IPS-NIHi7 (cell line): ENCODE measurements at regions not wholly inside any gene's neighbourhood (a gene's known extent, or its start where the extent isn't known, plus 50 kb on each side); places are given as distances from the start of the nearest gene placed in this dataset.

ENCODE experiments used
- DNase-seq: peaks from one replicate; pipeline ENCODE4 v3.0.0; 2012; ENCODE audit warnings: mixed read lengths; ENCODE audit errors: extremely low spot score

- no peak for DNase-seq
Observed at GRCh38 chr2:174668075-174668474, 70.5 kb upstream of the WIPF1 start.

GRCh38 chr2:174667250-174667860 lies 69.8 kb upstream of the WIPF1 start:
- peak; percentile 61 for DNase-seq

GRCh38 chr2:174666845-174667244 lies 69.2 kb upstream of the WIPF1 start:
- DNase-seq: no peak

- DNase-seq: no peak
Observed at GRCh38 chr2:174666312-174666711, 68.7 kb upstream of the WIPF1 start.

GRCh38 chr2:174664084-174664759 lies 66.6 kb upstream of the WIPF1 start:
- DNase-seq: no peak

- DNase-seq: no peak
Observed at GRCh38 chr2:174663550-174663949, 65.9 kb upstream of the WIPF1 start.

GRCh38 chr2:174662859-174663258 lies 65.3 kb upstream of the WIPF1 start:
- DNase-seq: no peak

GRCh38 chr2:174662459-174662858 lies 64.9 kb upstream of the WIPF1 start:
- no peak for DNase-seq

- DNase-seq: no peak
Observed at GRCh38 chr2:174660984-174661675, 63.5 kb upstream of the WIPF1 start.

GRCh38 chr2:174659069-174659900 lies 61.7 kb upstream of the WIPF1 start:
- no peak for DNase-seq

GRCh38 chr2:174656676-174657176 lies 59.1 kb upstream of the WIPF1 start:
- DNase-seq: no peak

GRCh38 chr2:174656035-174656434 lies 58.4 kb upstream of the WIPF1 start:
- no peak for DNase-seq

GRCh38 chr2:174654419-174654941 lies 56.9 kb upstream of the WIPF1 start:
- DNase-seq: no peak

- DNase-seq: no peak
Observed at GRCh38 chr2:174648896-174649295, 51.3 kb upstream of the WIPF1 start.
